AG09309 (cell line): ENCODE measurements at regions not wholly inside any gene's neighbourhood (a gene's known extent, or its start where the extent isn't known, plus 50 kb on each side); places are given as distances from the start of the nearest gene placed in this dataset.
"Not testable (repeated sequence)": the region's sequence is repeated elsewhere in the genome, so short reads cannot be mapped to it uniquely, and the experiment has no call there.

Source experiments
- DNase-seq: peaks from one replicate; pipeline ENCODE4 v3.0.0-alpha.2; 2010; ENCODE audit warnings: low read depth
- H3K4me3 ChIP-seq: 2 replicates; pipeline ENCODE4 v1.5.1; 2011; ENCODE audit warnings: mild to moderate bottlenecking, low read depth, low read length, moderate library complexity; ENCODE audit not compliant: control insufficient read depth
- CTCF ChIP-seq: IDR thresholded peaks from 2 replicates; pipeline ENCODE4 v1.5.1; 2011; ENCODE audit warnings: mild to moderate bottlenecking, low read depth, low read length, inconsistent platforms; ENCODE audit not compliant: insufficient read depth, control insufficient read depth; ENCODE audit errors: missing control alignments

- H3K4me3 ChIP-seq, result no peak overlapping the region
- no peak for TF ChIP-seq CTCF
- no peak for DNase-seq
Observed at GRCh38 chr10:45091968-45092367, 91.2 kb downstream of the ZNF22 start.

GRCh38 chr10:45093945-45094344 is 93.2 kb downstream of the ZNF22 start:
- TF ChIP-seq CTCF, result no peak
- DNase-seq, result no peak

GRCh38 chr10:45095286-45095685 is 94.6 kb downstream of the ZNF22 start:
- TF ChIP-seq CTCF, result no peak
- no peak for DNase-seq
- H3K4me3 ChIP-seq, result no peak overlapping the region

More at GRCh38 chr10:45093945-45094344, 93.2 kb downstream of the ZNF22 start:
- no peak overlapping the region for H3K4me3 ChIP-seq

GRCh38 chr10:45096001-45096400 is 95.3 kb downstream of the ZNF22 start:
- TF ChIP-seq CTCF, result no peak
- no peak for DNase-seq

GRCh38 chr10:45100429-45100828 is 99.7 kb downstream of the ZNF22 start:
- no peak for DNase-seq
- no peak overlapping the region for H3K4me3 ChIP-seq
- TF ChIP-seq CTCF, result no peak

More at GRCh38 chr10:45096001-45096400, 95.3 kb downstream of the ZNF22 start:
- H3K4me3 ChIP-seq, result no peak overlapping the region

- no peak for DNase-seq
- no peak overlapping the region for H3K4me3 ChIP-seq
- no peak for TF ChIP-seq CTCF
Observed at GRCh38 chr10:45104674-45105073, 104.0 kb downstream of the ZNF22 start.

- not testable (repeated sequence) for DNase-seq, H3K4me3 ChIP-seq
Observed at GRCh38 chr10:45105309-45105708, 104.6 kb downstream of the ZNF22 start.
